OCI-LY1 (cell line): ENCODE measurements at regions not wholly inside any gene's neighbourhood (a gene's known extent, or its start where the extent isn't known, plus 50 kb on each side); places are given as distances from the start of the nearest gene placed in this dataset.

Experiments used
- EZH2 ChIP-seq: fragments of 200-600 bp; sonication (generic), shearing (Covaris generic); IDR thresholded peaks from 2 replicates; pipeline ENCODE4 v1.8.0; 2017; ENCODE audit warnings: borderline replicate concordance, mixed run types, mild to moderate bottlenecking, antibody characterized with exemption, low read length, moderate library complexity, mixed read lengths
- TF ChIP-seq, protein P1 (sequence below): fragments of 200-600 bp; sonication (generic), shearing (Covaris generic); IDR thresholded peaks from 2 replicates; pipeline ENCODE4 v1.5.1; 2017; ENCODE audit warnings: mild to moderate bottlenecking, antibody characterized with exemption, low read length, moderate library complexity, mixed read lengths

DNA sequence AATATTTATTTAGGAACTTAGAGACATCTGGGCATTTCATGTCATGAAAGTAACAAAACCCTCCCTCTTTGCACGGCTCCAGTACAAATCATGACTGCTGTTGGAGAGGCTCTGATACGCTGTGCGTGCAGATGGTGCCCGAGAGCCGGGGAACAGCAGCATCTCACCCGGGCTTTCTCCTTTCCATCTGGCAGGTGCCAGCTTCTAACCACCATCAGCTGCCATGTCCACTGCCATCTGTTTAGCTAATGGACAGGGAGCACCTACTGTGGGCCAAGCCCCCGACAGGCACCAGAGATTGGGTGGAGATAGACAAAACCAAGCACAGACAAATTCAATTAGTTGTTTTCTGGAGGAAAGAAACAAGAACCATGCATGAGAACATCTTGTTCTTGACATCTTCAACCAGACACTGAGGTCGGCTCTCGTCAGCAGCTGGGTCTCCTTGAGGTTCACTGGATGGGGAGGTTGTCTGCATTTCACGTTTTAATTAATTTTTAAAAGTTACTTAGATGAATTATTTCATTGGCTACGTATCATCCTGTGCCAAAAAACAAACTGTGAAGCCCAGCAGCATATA is 323.7 kb downstream of the THBS2 start:
- TF ChIP-seq, protein P1, sequence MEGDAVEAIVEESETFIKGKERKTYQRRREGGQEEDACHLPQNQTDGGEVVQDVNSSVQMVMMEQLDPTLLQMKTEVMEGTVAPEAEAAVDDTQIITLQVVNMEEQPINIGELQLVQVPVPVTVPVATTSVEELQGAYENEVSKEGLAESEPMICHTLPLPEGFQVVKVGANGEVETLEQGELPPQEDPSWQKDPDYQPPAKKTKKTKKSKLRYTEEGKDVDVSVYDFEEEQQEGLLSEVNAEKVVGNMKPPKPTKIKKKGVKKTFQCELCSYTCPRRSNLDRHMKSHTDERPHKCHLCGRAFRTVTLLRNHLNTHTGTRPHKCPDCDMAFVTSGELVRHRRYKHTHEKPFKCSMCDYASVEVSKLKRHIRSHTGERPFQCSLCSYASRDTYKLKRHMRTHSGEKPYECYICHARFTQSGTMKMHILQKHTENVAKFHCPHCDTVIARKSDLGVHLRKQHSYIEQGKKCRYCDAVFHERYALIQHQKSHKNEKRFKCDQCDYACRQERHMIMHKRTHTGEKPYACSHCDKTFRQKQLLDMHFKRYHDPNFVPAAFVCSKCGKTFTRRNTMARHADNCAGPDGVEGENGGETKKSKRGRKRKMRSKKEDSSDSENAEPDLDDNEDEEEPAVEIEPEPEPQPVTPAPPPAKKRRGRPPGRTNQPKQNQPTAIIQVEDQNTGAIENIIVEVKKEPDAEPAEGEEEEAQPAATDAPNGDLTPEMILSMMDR = no peak
- TF ChIP-seq EZH2 = no peak
